A673 (cell line): ENCODE measurements at regions not wholly inside any gene's neighbourhood (a gene's known extent, or its start where the extent isn't known, plus 50 kb on each side); places are given as distances from the start of the nearest gene placed in this dataset.

Experiments
- BruUV-seq: library from RNA; stranded (reverse); fragments of 400-500 nt; replicated peaks from 2 replicates; lab custom pipeline; 2021; lab: Mats Ljungman, UMichigan
- CTCF ChIA-PET: fragments of 300-600 bp; sonication (Branson Sonifier 250); formaldehyde crosslinking; loops from one replicate; lab custom pipeline; 2022; ENCODE audit warnings: antibody characterized with exemption; lab: Charles Lee
- POLR2A ChIA-PET: fragments of 300-600 bp; sonication (Branson Sonifier 250); formaldehyde crosslinking; loops from one replicate; lab custom pipeline; 2022; ENCODE audit warnings: antibody characterized with exemption; ENCODE audit not compliant: low non-redundant PET; lab: Charles Lee
- DNase-seq: peaks from one replicate; pipeline ENCODE4 v3.0.0-alpha.2; 2015; ENCODE audit warnings: low spot score
- H3K27ac ChIP-seq: fragments of 200-600 bp; sonication (generic); 2 replicates; pipeline ENCODE4 v1.5.1; 2016; ENCODE audit warnings: mixed run types, low read depth, mild to moderate bottlenecking, mixed read lengths, antibody characterized with exemption, low read length; ENCODE audit not compliant: poor library complexity, severe bottlenecking
- H3K27me3 ChIP-seq: fragments of 200-600 bp; sonication (generic); replicated peaks from 2 replicates; pipeline ENCODE4 v1.6.1; 2017; ENCODE audit warnings: mixed run types, low read depth, mild to moderate bottlenecking, mixed read lengths, antibody characterized with exemption, low read length; ENCODE audit not compliant: insufficient read depth, poor library complexity
- H3K36me3 ChIP-seq: fragments of 200-600 bp; sonication (generic); 2 replicates; pipeline ENCODE4 v1.6.1; 2016; ENCODE audit warnings: mixed run types, mild to moderate bottlenecking, mixed read lengths, antibody characterized with exemption, low read length; ENCODE audit not compliant: insufficient read depth, poor library complexity, severe bottlenecking
- H3K4me1 ChIP-seq: fragments of 200-600 bp; sonication (generic); 2 replicates; pipeline ENCODE4 v1.6.1; 2017; ENCODE audit warnings: mixed run types, mild to moderate bottlenecking, mixed read lengths, antibody characterized with exemption, low read length; ENCODE audit not compliant: insufficient read depth, poor library complexity, severe bottlenecking
- H3K4me3 ChIP-seq: fragments of 200-600 bp; sonication (generic); 2 replicates; pipeline ENCODE4 v1.5.1; 2016; ENCODE audit warnings: low read depth, mixed run types, mild to moderate bottlenecking, mixed read lengths, low read length; ENCODE audit not compliant: poor library complexity, severe bottlenecking
- H3K9me3 ChIP-seq: fragments of 200-600 bp; sonication (generic); 2 replicates; pipeline ENCODE4 v1.6.1; 2016; ENCODE audit warnings: mixed run types, low read depth, mild to moderate bottlenecking, mixed read lengths, antibody characterized with exemption, low read length; ENCODE audit not compliant: poor library complexity, severe bottlenecking
- CTCF ChIP-seq: fragments of 300-800, 200-600 bp; sonication (generic); conservative IDR thresholded peaks from 2 replicates; pipeline ENCODE4 v1.5.1; 2017; ENCODE audit warnings: low read depth, mild to moderate bottlenecking, antibody characterized with exemption, low read length, moderate library complexity, mixed read lengths
- EZH2 ChIP-seq: fragments of 200-600 bp; sonication (generic); IDR thresholded peaks from 2 replicates; pipeline ENCODE4 v1.6.1; 2017; ENCODE audit warnings: borderline replicate concordance, low read depth, mild to moderate bottlenecking, mixed read lengths, antibody characterized with exemption, low read length; ENCODE audit not compliant: poor library complexity, severe bottlenecking
- intact Hi-C: fragments of 100-400 bp; cut with micrococcal nuclease; formaldehyde crosslinking; loops from one replicate; pipeline ENCODE4 v1.10.0; 2022; ENCODE audit not compliant: unreplicated experiment

DNA sequence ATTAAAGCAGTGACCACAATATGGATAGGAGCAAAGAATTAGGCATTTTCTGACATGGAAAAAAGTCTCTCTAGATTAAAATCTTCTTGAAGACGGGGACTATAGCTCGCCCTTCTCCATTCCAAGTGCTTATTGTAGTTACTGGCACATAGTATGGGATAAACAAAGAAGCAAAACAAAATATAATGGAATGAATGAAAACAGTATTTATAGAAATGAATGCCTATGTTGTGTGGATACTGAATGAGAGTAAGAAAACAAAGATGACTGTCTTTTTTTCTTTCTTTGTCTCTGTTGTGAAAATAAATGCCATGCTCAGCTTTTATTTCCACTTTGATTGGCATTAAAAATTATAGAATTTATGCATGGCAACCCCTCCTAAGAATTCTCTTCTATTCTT is 1414.3 kb upstream of the ACO1 start:
- BruUV-seq, result no TSS peak
- H3K27me3 ChIP-seq, result no peaks in the 10 kb centered on the region
- H3K4me3 ChIP-seq, result no peak overlapping the region
- no peaks in the 10 kb centered on the region for H3K36me3 ChIP-seq
- H3K27ac ChIP-seq, result no peak overlapping the region
- ChIA-PET CTCF (no interaction called here), POLR2A (no interaction called here)
- H3K9me3 ChIP-seq, result no peaks in the 10 kb centered on the region
- intact Hi-C loops, result no loop called here
- H3K4me1 ChIP-seq, result no peaks in the 10 kb centered on the region
- TF ChIP-seq CTCF, result no peak
- TF ChIP-seq EZH2, result no peak
- DNase-seq, result no peak

DNA sequence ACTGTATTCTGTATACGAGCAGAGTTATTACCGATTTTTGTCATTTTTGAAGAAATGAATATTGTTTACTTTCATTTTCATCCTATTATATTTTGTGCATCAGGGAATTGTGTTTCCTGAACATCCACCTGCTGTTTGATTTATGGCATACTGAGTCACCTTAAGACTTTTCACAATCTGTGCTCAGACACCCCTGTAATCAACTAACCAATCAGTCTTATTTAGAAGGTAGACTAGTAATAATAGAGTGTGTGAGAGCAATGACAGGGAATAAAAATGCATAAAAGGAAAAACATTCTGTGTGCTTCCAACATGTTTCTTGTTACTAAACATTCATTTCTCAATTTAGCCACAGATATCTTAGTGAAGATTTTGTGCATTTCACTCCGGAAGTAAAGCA is 1413.6 kb upstream of the ACO1 start:
- ChIA-PET POLR2A (no interaction called here), CTCF (no interaction called here)
- TF ChIP-seq EZH2, result no peak
- no peak for TF ChIP-seq CTCF
- no TSS peak for BruUV-seq
- Histone ChIP-seq H3K27me3 (no peaks in the 10 kb centered on the region), H3K27ac (no peak overlapping the region), H3K9me3 (no peaks in the 10 kb centered on the region), H3K4me3 (no peak overlapping the region), H3K36me3 (no peaks in the 10 kb centered on the region), H3K4me1 (no peaks in the 10 kb centered on the region)
- intact Hi-C loops, result no loop called here
- DNase-seq, result no peak

GRCh38 chr9:30972654-30973053 is 1411.8 kb upstream of the ACO1 start:
- H3K27ac ChIP-seq, result no peak overlapping the region
- no peak for TF ChIP-seq EZH2
- TF ChIP-seq CTCF, result no peak
- no peaks in the 10 kb centered on the region for H3K27me3 ChIP-seq
- CTCF ChIA-PET, result no interaction called here
- H3K4me3 ChIP-seq, result no peak overlapping the region
- H3K36me3 ChIP-seq, result no peaks in the 10 kb centered on the region
- H3K4me1 ChIP-seq, result no peaks in the 10 kb centered on the region
- POLR2A ChIA-PET, result no interaction called here
- BruUV-seq, result no TSS peak
- intact Hi-C loops, result no loop called here
- DNase-seq, result no peak
- no peaks in the 10 kb centered on the region for H3K9me3 ChIP-seq
